ENCODE measurements at regions not wholly inside any gene's neighbourhood (a gene's known extent, or its start where the extent isn't known, plus 50 kb on each side); places are given as distances from the start of the nearest gene placed in this dataset.

DNA sequence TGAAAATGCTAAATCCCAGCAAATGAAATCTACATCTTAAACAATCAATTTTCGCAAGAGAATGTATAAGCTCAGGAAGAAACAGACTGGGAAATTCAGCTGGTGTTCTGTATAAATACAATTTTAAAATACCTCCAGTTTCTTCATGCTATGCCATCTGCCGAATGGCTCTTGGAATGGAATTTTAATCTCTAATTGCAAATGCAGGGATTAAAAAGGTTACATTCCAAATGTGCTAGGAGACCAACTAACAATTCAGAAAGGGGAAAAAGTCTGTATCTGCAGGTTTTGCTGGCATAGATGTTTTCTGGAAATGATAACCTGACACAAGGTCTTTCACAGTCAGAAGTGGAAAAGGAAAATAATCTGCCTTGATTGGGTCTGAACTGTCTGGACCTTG, 379.7 kb downstream of the MAT2B start:
- no peak for TF ChIP-seq ZNF232 (CRISPR knock-in tag; IDR thresholded peaks at IDR 0.05)
- no peak for TF ChIP-seq FOXP1 (CRISPR knock-in tag; IDR thresholded peaks at IDR 0.05; ENCODE audit: borderline replicate concordance)
- no peak for TF ChIP-seq CTCF (IDR thresholded peaks at IDR 0.05)
